ENCODE measurements at regions not wholly inside any gene's neighbourhood (a gene's known extent, or its start where the extent isn't known, plus 50 kb on each side); places are given as distances from the start of the nearest gene placed in this dataset.

DNA sequence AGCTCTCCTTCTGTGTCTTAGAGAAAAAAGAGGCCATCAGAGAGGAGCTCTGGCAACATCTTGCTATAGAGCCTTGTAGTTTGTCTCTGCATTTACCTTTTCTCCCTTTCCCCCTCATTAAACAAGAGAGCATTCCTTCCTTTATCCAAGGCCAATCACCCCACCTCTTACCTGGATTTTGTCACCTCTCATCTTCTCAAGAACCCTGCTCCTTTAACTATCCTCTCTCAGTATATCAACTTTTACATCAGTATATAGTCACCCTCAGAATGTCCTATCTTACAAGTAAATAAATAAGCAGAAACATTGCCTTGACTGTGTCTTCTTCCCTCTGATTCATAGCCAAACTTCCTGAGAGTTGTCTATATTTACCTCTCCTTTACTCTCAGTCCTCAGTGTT lies 105.0 kb upstream of the SLC38A2 start:
- TF ChIP-seq TAF1 (IDR thresholded peaks at IDR 0.05; ENCODE audit: low read depth) (no peak), POLR2AphosphoS5 (IDR thresholded peaks at IDR 0.05) (no peak), SMC3 (conservative IDR thresholded peaks at IDR 0.05; ENCODE audit: poor library complexity) (no peak), EZH2 (IDR thresholded peaks at IDR 0.05; ENCODE audit: borderline replicate concordance, insufficient read depth, low read length, poor library complexity, severe bottlenecking) (no peak)
- TF ChIP-seq, protein P1, sequence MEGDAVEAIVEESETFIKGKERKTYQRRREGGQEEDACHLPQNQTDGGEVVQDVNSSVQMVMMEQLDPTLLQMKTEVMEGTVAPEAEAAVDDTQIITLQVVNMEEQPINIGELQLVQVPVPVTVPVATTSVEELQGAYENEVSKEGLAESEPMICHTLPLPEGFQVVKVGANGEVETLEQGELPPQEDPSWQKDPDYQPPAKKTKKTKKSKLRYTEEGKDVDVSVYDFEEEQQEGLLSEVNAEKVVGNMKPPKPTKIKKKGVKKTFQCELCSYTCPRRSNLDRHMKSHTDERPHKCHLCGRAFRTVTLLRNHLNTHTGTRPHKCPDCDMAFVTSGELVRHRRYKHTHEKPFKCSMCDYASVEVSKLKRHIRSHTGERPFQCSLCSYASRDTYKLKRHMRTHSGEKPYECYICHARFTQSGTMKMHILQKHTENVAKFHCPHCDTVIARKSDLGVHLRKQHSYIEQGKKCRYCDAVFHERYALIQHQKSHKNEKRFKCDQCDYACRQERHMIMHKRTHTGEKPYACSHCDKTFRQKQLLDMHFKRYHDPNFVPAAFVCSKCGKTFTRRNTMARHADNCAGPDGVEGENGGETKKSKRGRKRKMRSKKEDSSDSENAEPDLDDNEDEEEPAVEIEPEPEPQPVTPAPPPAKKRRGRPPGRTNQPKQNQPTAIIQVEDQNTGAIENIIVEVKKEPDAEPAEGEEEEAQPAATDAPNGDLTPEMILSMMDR (IDR thresholded peaks at IDR 0.05; ENCODE audit: poor library complexity, severe bottlenecking), result no peak
